ENCODE measurements at regions not wholly inside any gene's neighbourhood (a gene's known extent, or its start where the extent isn't known, plus 50 kb on each side); places are given as distances from the start of the nearest gene placed in this dataset.

GRCh38 chr4:142976482-142976881, 130.4 kb upstream of the INPP4B start:
- TF ChIP-seq ISL1 (CRISPR knock-in tag; IDR thresholded peaks at IDR 0.05) (no peak), ZFP30 (CRISPR knock-in tag; IDR thresholded peaks at IDR 0.05) (no peak), RARB (CRISPR knock-in tag; IDR thresholded peaks at IDR 0.05) (no peak), TOX (CRISPR knock-in tag; IDR thresholded peaks at IDR 0.05; ENCODE audit: borderline replicate concordance) (no peak), POU6F1 (CRISPR knock-in tag; IDR thresholded peaks at IDR 0.05; ENCODE audit: borderline replicate concordance, low read depth) (no peak), ARNTL (CRISPR knock-in tag; IDR thresholded peaks at IDR 0.05; ENCODE audit: borderline replicate concordance, low read depth) (no peak), CREB5 (CRISPR knock-in tag; IDR thresholded peaks at IDR 0.05; ENCODE audit: low read depth) (no peak), PATZ1 (CRISPR knock-in tag; IDR thresholded peaks at IDR 0.05; ENCODE audit: borderline replicate concordance) (no peak), TCF4 (CRISPR knock-in tag; IDR thresholded peaks at IDR 0.05; ENCODE audit: borderline replicate concordance) (no peak), TSHZ2 (CRISPR knock-in tag; IDR thresholded peaks at IDR 0.05) (no peak)

Data from SK-N-SH treated with all-trans-retinoic acid at 6 μM for 48 hours (cell line).